ENCODE measurements at regions not wholly inside any gene's neighbourhood (a gene's known extent, or its start where the extent isn't known, plus 50 kb on each side); places are given as distances from the start of the nearest gene placed in this dataset.

GRCh38 chr13:103671547-103671946 lies 605.3 kb upstream of the SLC10A2 start:
- TF ChIP-seq CTCF (IDR thresholded peaks at IDR 0.05) = no peak
- TF ChIP-seq POLR2A (IDR thresholded peaks at IDR 0.05; ENCODE audit: low read depth) = no peak
- TF ChIP-seq EP300 (IDR thresholded peaks at IDR 0.05) = no peak

Measured in esophagus muscularis mucosa (tissue), 4 donors.